Suppressor macrophage treated with lipopolysaccharide for 4 hours (primary cell): ENCODE measurements at regions not wholly inside any gene's neighbourhood (a gene's known extent, or its start where the extent isn't known, plus 50 kb on each side); places are given as distances from the start of the nearest gene placed in this dataset.
A peak's percentile ranks its signal among the peaks of the same experiment; 100 is the strongest.

ENCODE experiments used
- DNase-seq: peaks from one replicate; pipeline ENCODE4 v3.0.0-alpha.2; 2020

DNA sequence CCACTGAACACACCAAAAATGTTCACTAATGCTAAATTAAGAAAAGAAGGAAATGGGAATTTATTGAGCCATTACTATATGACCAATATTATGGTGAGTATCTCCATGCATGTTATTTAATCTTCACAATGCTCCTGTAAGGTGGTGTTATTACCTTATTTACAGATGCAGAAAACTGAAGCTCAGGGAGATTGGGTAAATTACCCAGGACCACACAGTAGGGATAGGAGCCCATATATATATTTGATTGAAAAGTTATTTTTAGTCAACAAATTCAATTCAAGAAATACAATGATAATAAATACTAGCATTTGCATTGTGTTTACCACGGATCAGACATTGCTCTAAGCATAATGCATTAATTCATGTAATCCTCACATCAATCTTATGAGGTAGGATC lies 202.2 kb upstream of the FBXO11 start:
- DNase-seq = no peak

DNA sequence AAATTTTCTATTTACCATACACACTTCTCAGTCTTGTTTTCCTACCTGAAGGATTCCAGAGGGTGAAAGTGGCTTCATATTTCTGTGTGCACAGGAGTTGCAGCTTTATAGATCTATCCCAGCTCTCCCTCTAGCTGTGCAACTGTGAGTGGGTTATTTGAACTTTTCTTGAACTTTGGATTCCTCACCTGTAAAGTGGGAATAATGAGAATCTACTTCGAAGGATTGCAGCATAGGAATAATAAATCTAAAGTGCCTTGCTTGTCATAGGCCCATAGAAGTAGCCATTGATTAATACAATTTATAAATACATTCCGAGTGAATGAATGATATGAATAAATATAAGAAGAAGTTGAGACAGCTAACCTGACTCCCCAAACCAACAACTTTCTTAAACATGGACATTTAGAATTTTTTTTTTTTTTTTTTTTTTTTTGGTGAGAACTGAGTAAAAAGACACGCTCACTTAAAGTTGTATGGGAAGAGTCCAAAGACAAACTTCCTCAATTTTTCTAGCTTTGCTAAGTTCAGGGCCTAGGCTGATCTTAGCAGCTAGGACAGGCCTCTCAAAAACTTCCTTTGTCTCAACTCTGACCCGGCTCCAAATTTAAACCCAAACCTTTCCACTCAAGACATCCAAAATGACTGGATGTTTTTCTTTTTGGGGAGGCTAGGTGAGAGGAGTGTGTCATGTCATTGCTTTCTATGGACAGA lies 203.3 kb upstream of the FBXO11 start:
- no peak for DNase-seq

DNA sequence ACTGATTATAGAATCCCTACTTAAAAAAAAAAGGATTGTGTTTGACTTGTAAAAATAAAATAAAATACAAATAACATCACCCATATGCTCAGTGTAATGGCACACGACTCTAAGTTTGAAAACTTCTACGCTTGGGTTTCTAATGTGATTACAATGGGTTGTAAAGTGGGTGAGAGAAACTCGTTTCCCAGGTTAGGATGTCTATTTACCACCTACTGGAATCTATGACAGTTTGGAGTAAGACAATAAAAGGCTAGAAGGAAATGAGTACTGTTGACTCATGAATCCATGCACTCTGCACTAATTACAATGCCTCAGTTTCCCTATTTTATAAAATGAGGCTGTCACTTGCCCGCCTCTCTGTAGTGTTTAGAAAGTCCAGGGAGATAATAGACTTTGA lies 204.0 kb upstream of the FOXN2 start:
- DNase-seq = no peak

GRCh38 chr2:48112911-48113680 lies 201.4 kb upstream of the FOXN2 start:
- DNase-seq = peak; percentile 78

- DNase-seq = no peak
Measured at GRCh38 chr2:48113767-48114166, 200.7 kb upstream of the FOXN2 start.

DNA sequence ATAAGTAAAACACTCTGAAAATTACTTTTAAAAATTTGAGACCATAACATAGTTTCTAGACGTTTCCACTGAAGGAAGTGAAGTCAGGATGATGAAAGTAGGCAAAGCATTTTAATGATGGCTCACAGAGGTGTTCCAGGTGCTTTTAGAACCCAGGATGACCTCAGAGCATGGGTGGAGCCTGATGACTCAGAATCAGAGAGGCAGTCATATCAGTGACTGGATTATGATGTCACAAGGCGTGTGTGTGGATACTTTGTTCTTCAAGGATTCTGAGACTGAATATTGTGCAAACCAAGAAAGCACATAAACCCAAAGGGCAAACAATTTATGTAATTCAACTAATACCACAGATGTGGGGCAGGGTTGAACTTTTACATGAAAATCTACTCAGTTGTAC lies 200.2 kb upstream of the FOXN2 start:
- peak; percentile 93 for DNase-seq

GRCh38 chr2:48116497-48116896 lies 198.0 kb upstream of the FOXN2 start:
- DNase-seq = peak; percentile 72

DNA sequence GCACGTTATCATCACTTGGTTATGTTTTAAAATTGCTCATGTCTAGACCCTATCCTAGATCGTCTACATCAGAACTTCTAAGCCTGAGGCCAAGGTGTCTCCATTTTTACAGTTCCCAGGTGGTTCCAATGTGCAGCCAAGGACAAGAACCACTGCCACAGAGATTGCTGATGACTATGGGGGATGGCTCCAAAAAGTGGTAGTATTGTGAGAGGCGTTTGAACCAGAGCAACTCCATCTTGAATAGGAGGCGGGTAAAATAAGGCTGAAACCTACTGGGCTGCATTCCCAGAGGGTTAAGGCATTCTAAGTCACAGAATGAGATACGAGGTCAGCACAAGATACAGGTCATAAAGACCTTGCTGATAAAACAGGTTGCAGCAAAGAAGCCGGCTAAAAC lies 195.6 kb upstream of the FOXN2 start:
- no peak for DNase-seq

GRCh38 chr2:48120112-48120511 lies 194.4 kb upstream of the FOXN2 start:
- DNase-seq = no peak

- DNase-seq = peak; percentile 94
Measured at GRCh38 chr2:48120759-48121242, 193.7 kb upstream of the FOXN2 start.

DNA sequence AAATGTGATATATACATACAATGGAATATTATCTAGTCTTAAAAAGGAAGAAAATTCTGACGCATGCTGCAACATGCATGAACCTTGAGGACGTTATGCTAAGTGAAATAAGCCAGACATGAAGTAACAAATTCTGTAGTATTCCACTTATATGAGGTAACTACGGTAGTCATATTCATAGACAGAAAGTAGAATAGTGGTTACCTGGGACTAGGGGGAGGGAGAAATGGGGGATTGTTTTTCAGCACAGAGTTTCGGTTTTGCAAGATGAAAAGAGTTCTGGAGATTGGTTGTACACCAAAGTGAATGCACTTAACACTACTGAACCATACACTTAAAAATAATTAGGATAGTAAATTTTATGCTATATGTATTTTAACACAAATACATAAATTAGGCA lies 192.3 kb upstream of the FOXN2 start:
- DNase-seq = no peak

- DNase-seq = no peak
Measured at GRCh38 chr2:48124592-48124991, 189.9 kb upstream of the FOXN2 start.

DNA sequence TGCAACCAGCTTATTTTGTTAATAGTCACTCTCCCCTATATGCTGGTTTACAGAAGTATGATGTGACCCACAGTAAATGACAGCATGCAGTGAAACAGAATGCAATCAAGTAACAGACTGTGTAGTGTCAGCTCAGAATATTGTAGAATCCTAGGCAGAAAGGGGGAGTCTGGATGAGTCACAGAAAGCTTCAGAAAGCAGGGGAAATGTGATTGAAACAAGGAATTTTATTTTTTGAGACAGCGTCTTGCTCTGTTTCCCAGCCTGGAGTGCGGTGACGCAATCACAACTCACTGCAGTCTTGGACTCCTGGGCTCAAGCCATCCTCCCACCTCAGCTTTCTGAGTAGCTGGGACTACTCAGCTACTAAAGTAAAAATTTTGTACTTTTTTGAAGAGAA lies 188.3 kb upstream of the FOXN2 start:
- DNase-seq = peak; percentile 89

DNA sequence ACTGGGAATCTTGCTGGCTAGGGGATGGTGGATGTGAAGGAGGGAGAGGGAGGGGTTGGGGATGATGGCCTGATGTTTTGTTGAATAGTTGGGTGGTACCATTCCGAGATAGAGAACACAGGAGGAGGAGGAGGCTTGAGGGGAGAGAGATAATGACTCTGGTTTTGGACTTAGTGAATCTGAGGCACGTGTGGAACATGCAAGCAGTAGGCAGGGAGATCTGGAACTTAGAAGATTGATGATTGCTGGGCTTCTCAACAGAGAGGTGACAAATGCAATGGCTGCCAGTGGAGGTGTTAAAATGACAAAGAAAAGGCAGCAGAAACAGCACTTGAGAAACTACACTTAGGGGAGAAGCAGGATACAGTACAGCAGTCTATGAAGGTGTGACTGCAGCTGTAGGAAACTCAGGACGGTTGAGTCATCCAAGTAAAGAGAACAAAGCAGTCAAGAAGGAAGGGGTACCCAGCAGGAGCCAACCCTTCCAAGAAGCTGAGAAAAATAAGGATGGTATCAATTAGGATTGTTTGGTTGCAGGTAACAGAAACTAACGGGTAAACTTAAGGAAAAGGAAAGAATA lies 186.8 kb upstream of the FOXN2 start:
- no peak for DNase-seq

GRCh38 chr2:48129293-48129950 lies 185.1 kb upstream of the FOXN2 start:
- DNase-seq = no peak

- DNase-seq = no peak
Measured at GRCh38 chr2:48131539-48132270, 182.8 kb upstream of the FOXN2 start.

- no peak for DNase-seq
Measured at GRCh38 chr2:48132271-48132625, 182.2 kb upstream of the FOXN2 start.

GRCh38 chr2:48134704-48135103 lies 179.8 kb upstream of the FOXN2 start:
- no peak for DNase-seq

GRCh38 chr2:48135797-48136196 lies 178.7 kb upstream of the FOXN2 start:
- DNase-seq = no peak

- no peak for DNase-seq
Measured at GRCh38 chr2:48137829-48138228, 176.7 kb upstream of the FOXN2 start.

- DNase-seq = no peak
Measured at GRCh38 chr2:48138898-48139297, 175.6 kb upstream of the FOXN2 start.

DNA sequence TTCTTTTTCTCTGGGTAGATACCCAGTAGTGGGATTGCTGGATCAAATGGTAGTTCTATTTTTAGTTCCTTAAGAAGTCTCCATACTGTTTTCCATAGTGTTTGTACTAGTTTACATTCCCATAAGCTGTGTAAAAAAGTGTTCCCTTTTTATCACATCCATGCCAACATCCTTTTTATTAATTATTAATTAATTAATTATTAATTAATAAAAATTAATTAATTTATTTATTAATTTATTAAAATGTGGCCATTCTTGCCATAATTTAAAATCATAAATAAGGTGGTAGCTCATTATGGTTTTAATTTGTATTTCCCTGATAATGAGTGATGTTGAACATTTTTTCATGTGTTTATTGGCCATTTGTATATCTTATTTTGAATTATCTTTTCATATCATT lies 173.9 kb upstream of the FOXN2 start:
- no peak for DNase-seq

DNA sequence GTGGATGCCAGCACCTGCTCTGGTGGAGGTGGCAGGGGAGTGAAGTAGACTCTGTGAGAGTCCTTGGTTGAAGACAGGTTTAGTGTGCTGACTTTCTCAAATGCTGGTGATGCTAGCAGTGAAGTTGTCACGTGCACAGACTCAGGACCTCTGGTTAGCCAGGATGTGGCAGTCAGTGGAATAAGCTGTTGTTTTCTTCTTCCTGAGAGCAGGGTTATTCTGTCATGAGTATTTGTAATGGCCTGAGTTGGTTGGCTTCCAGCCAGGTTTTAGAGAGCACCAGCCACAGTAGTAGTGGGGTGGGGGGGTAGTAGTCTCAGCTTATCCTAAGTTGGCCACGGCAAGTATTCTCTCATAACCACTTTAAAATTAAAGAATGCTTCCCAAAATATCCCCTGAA lies 169.7 kb upstream of the FOXN2 start:
- no peak for DNase-seq
